C4-2B (cell line): ENCODE measurements at regions not wholly inside any gene's neighbourhood (a gene's known extent, or its start where the extent isn't known, plus 50 kb on each side); places are given as distances from the start of the nearest gene placed in this dataset.

ENCODE experiments used
- CTCF ChIP-seq: fragments of 450-650 bp; conservative IDR thresholded peaks from 2 replicates; pipeline ENCODE4 v1.5.1; 2017; ENCODE audit warnings: mild to moderate bottlenecking
- ZFX ChIP-seq: fragments of 450-650 bp; IDR thresholded peaks from 2 replicates; pipeline ENCODE4 v1.6.1; 2017

DNA sequence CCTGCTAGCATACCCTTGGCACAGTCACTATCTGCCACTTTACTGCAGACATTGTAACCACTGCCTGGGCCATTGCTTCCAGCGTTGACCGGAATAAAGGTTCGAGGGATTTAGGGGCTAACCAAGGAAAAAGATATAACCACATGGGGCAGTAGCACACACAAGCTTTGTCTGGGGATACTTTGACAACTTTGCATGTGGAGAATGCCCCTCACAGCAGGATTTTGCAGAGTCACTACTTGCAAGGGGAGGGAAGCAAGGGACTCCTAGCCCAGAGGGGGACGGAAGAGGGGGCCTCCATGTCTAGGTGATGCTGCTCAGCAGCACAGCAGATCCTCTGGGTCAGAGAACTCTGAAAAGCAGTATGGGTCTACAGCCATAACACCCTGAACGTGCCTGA, 138.7 kb downstream of the SPP2 start:
- TF ChIP-seq CTCF: no peak
- no peak for TF ChIP-seq ZFX
